GM12878 (cell line): ENCODE measurements at regions not wholly inside any gene's neighbourhood (a gene's known extent, or its start where the extent isn't known, plus 50 kb on each side); places are given as distances from the start of the nearest gene placed in this dataset.
A peak's percentile ranks its signal among the peaks of the same experiment; 100 is the strongest.

ENCODE experiments used
- ATAC-seq: fragments of 200-7000 bp; cut with Tn5 transposase; 3 replicates; pipeline ENCODE4 v1.9.1; 2020; ENCODE audit warnings: mild to moderate bottlenecking, moderate library complexity
- BruUV-seq: library from RNA; stranded (reverse); fragments of 400-500 nt; replicated peaks from 2 replicates; lab custom pipeline; 2021; lab: Mats Ljungman, UMichigan
- CTCF ChIA-PET: fragments of 300-600 bp; sonication (Branson Sonifier 250); formaldehyde crosslinking; extraction: SDS; loops from one replicate; lab custom pipeline; 2021; ENCODE audit warnings: inconsistent platforms; lab: Yijun Ruan, JAX
- POLR2A ChIA-PET: fragments of 350-600 bp; formaldehyde crosslinking; extraction: SDS; loops from one replicate; lab custom pipeline; 2021; ENCODE audit warnings: inconsistent platforms; lab: Charles Lee
- RAD21 ChIA-PET: fragments of 300-600 bp; sonication (Branson Sonifier 250); formaldehyde crosslinking; loops from one replicate; lab custom pipeline; 2023; ENCODE audit warnings: antibody characterized with exemption; ENCODE audit not compliant: unreplicated experiment; lab: Charles Lee
- SMC1A ChIA-PET: fragments of 300-600 bp; sonication (Branson Sonifier 250); formaldehyde crosslinking; loops from one replicate; lab custom pipeline; 2023; ENCODE audit not compliant: unreplicated experiment, uncharacterized antibody; lab: Charles Lee
- DNase-seq: peaks from one replicate; pipeline ENCODE4 v3.0.0-alpha.2; 2011; ENCODE audit warnings: low read depth, low spot score
- FAIRE-seq: peaks from 3 replicates; lab custom pipeline; 2011; peaks lifted over from hg19 to GRCh38; lab: Jason Lieb, UNC
- H2AFZ ChIP-seq: 2 replicates; pipeline ENCODE4 v1.6.0; 2011; ENCODE audit warnings: low read depth, low read length, control low read depth; ENCODE audit not compliant: control insufficient read depth
- H3K27ac ChIP-seq: 2 replicates; pipeline ENCODE4 v1.5.1; 2011; ENCODE audit warnings: control low read depth; ENCODE audit not compliant: control insufficient read depth, insufficient read depth
- H3K27me3 ChIP-seq, 2 experiments: replicated peaks in 1 of 2; 2 replicates each; pipeline versions ENCODE4 v1.6.0 to v1.6.1; 2011; ENCODE audit warnings: low read length in 1 of 2; ENCODE audit not compliant: control insufficient read depth in 2 of 2, insufficient read depth in 2 of 2
- H3K36me3 ChIP-seq, 2 experiments: 2 replicates each; pipeline ENCODE4 v1.5.1; 2011; ENCODE audit warnings: low read length in 1 of 2; ENCODE audit not compliant: control insufficient read depth in 2 of 2, insufficient read depth in 2 of 2
- H3K4me1 ChIP-seq: 2 replicates; pipeline ENCODE4 v1.6.1; 2011; ENCODE audit warnings: mild to moderate bottlenecking, low read length, moderate library complexity, mixed read lengths; ENCODE audit not compliant: control insufficient read depth, insufficient read depth
- H3K4me2 ChIP-seq: 2 replicates; pipeline ENCODE4 v1.6.0; 2011; ENCODE audit warnings: control low read depth; ENCODE audit not compliant: control insufficient read depth, insufficient read depth
- H3K4me3 ChIP-seq: fragments of 200-600 bp; sonication (generic); 2 replicates; pipeline ENCODE4 v1.5.1; 2016
- H3K79me2 ChIP-seq: 2 replicates; pipeline ENCODE4 v1.6.0; 2011; ENCODE audit warnings: low read length; ENCODE audit not compliant: control insufficient read depth, insufficient read depth
- H3K9ac ChIP-seq: 2 replicates; pipeline ENCODE4 v1.8.0; 2011; ENCODE audit warnings: low read length, control low read depth, mixed read lengths; ENCODE audit not compliant: control insufficient read depth, insufficient read depth
- H3K9me3 ChIP-seq: replicated peaks from 3 replicates; pipeline ENCODE4 v1.5.1; 2011; ENCODE audit warnings: mild to moderate bottlenecking, low read length; ENCODE audit not compliant: control insufficient read depth, insufficient read depth
- H4K20me1 ChIP-seq: 2 replicates; pipeline ENCODE4 v1.6.0; 2011; ENCODE audit not compliant: control insufficient read depth, insufficient read depth
- IKZF2 ChIP-seq, 2 experiments: fragments of 450-650 bp; IDR thresholded peaks; 2 replicates each; pipeline ENCODE4 v1.6.1; 2017; ENCODE audit warnings: mild to moderate bottlenecking in 2 of 2, moderate library complexity in 2 of 2
- NFYB ChIP-seq: IDR thresholded peaks from 2 replicates; pipeline ENCODE4 v1.6.1; 2011; ENCODE audit warnings: low read depth, mild to moderate bottlenecking, low read length, improper control_type of control experiment, moderate library complexity; ENCODE audit not compliant: insufficient read depth
- SP1 ChIP-seq: IDR thresholded peaks from one replicate; pipeline ENCODE4 v1.6.1; 2011; ENCODE audit warnings: low read depth, low read length
- TCF7 ChIP-seq: IDR thresholded peaks from 2 replicates; pipeline ENCODE4 v1.6.1; 2014; ENCODE audit warnings: antibody characterized with exemption, borderline replicate concordance
- ZNF384 ChIP-seq: IDR thresholded peaks from 2 replicates; pipeline ENCODE4 v1.6.1; 2012; ENCODE audit warnings: low read depth, mild to moderate bottlenecking, low read length, improper control_type of control experiment, borderline replicate concordance
- WGBS: methylation state at CpG from one replicate; pipeline ENCODE4 v1.1.6; 2016; ENCODE audit warnings: low lambda C conversion rate; ENCODE audit not compliant: insufficient replicate concordance, insufficient coverage; ENCODE audit errors: missing lambda C conversion rate; 5-methylcytosine and 5-hydroxymethylcytosine counted together
- in situ Hi-C: fragments of 300-500 bp; cut with MboI; formaldehyde crosslinking; loops from 9 replicates; pipeline ENCODE4 v1.14.3; 2018; ENCODE audit warnings: mixed read lengths
- intact Hi-C: fragments of 100-400 bp; cut with micrococcal nuclease; formaldehyde crosslinking; loops from one replicate; pipeline ENCODE4 v1.14.2; 2022; ENCODE audit not compliant: unreplicated experiment
- TF ChIP-seq, protein P1 (sequence below): fragments of 450-650 bp; IDR thresholded peaks from 2 replicates; pipeline ENCODE4 v1.6.1; 2016; ENCODE audit warnings: mild to moderate bottlenecking
- TF ChIP-seq, protein P2 (sequence below): IDR thresholded peaks from 2 replicates; pipeline ENCODE4 v1.6.1; 2011; ENCODE audit warnings: mild to moderate bottlenecking, low read depth, low read length, moderate library complexity; ENCODE audit not compliant: insufficient replicate concordance

DNA sequence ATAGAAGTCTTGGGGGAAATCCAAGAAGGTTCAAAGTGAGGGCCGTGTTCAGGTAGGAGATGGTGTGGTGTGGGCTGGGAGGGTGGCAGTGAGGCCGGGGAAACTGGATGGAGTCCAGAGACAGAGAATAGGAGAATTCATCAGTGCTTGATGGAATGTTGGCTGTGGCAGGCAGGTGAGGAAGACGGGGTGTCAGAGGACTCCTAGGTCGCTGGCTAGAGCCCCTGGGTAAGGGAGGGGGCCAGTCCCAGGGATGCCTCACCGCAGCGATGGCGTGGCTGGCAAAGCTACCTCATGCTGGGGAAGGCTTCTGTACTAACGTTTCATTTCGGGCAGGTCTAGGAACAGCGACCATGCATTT, 373.0 kb downstream of the RPS24 start:
- in situ Hi-C loops = no loop called here
- RAD21 ChIA-PET = no interaction called here
- H3K27ac ChIP-seq = no peak overlapping the region
- H3K4me2 ChIP-seq = no peak overlapping the region
- WGBS = 9% methylated on average over 5 of the region's 10 CpGs
- SMC1A ChIA-PET = no interaction called here
- FAIRE-seq = no peak
- no peak overlapping the region for H3K4me3 ChIP-seq
- POLR2A ChIA-PET = no interaction called here
- H2AFZ ChIP-seq = no peak overlapping the region
- H3K27me3 ChIP-seq = peaks cover 0 to 5% of the 10 kb centered on the region in 2 experiments; a peak in 3 of 4 replicates
- no peak overlapping the region for H3K9ac ChIP-seq
- intact Hi-C loops = no loop called here
- BruUV-seq = no TSS peak
- TF ChIP-seq SP1 (no peak), ZNF384 (no peak), TCF7 (no peak)
- H3K4me1 ChIP-seq = no peaks in the 10 kb centered on the region
- H3K9me3 ChIP-seq = no peaks in the 10 kb centered on the region
- DNase-seq = no peak
- ATAC-seq = no peak
- no peaks in the 10 kb centered on the region for H4K20me1 ChIP-seq
- H3K79me2 ChIP-seq = no peaks in the 10 kb centered on the region
- H3K36me3 ChIP-seq = no peaks in the 10 kb centered on the region
- CTCF ChIA-PET = no interaction called here

DNA sequence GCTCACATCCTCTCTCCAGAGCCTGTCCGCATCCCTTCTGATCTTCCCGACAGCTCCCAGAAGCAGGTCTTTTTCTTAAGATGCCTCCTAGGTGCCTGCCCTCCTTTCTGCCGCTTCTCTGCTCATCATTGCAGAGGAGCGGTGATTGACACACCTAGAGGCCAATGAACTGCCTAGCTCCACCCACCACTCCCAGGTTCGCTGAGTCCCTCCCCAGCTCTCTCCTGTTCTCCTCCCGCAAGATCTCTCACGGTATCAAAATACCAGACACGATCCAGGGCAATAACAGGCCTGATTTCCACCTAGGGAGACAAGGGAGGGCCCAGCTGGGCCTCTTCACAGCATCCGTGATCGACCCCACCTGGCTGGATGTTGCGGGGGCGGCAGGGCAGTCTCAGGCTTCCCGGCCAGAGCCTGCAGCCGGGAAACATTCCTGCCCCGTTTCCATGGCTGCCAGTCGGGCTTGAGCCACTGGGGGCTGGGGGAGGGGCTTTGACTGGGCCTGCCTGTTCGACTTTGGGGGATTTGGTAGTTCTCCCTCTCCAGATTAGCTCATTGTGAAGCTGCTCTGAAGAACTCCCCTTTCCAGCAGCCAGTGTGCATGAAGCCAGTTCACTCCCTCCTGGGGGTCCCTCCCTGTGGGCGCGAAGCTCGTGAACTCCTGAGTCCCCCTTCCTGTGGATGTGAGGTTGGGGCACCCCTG, 373.5 kb downstream of the RPS24 start:
- Histone ChIP-seq H3K4me3 (no peak overlapping the region), H3K79me2 (no peaks in the 10 kb centered on the region), H3K27me3 (peaks cover 0 to 2% of the 10 kb centered on the region in 2 experiments; a peak in 3 of 4 replicates), H3K36me3 (no peaks in the 10 kb centered on the region)
- POLR2A ChIA-PET = no interaction called here
- CTCF ChIA-PET = no interaction called here
- ATAC-seq (peak; percentile 47; the same call in 2 of the 3 replicates), DNase-seq (peak; percentile 1)
- in situ Hi-C loops = no loop called here
- TF ChIP-seq, protein P1, sequence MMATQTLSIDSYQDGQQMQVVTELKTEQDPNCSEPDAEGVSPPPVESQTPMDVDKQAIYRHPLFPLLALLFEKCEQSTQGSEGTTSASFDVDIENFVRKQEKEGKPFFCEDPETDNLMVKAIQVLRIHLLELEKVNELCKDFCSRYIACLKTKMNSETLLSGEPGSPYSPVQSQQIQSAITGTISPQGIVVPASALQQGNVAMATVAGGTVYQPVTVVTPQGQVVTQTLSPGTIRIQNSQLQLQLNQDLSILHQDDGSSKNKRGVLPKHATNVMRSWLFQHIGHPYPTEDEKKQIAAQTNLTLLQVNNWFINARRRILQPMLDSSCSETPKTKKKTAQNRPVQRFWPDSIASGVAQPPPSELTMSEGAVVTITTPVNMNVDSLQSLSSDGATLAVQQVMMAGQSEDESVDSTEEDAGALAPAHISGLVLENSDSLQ = peak; percentile 92
- TF ChIP-seq NFYB = peak; percentile 46; the same call in 1 of the 2 replicates
- no peak for TF ChIP-seq IKZF2 (IDR thresholded peaks at IDR 0.05)
- TF ChIP-seq, protein P2, sequence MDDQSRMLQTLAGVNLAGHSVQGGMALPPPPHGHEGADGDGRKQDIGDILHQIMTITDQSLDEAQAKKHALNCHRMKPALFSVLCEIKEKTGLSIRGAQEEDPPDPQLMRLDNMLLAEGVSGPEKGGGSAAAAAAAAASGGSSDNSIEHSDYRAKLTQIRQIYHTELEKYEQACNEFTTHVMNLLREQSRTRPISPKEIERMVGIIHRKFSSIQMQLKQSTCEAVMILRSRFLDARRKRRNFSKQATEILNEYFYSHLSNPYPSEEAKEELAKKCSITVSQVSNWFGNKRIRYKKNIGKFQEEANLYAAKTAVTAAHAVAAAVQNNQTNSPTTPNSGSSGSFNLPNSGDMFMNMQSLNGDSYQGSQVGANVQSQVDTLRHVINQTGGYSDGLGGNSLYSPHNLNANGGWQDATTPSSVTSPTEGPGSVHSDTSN = peak; percentile 90
- TF ChIP-seq, all 136 proteins: peak for 3
- H3K27ac ChIP-seq = no peak overlapping the region
- BruUV-seq = no TSS peak
- SMC1A ChIA-PET = no interaction called here
- no peak for FAIRE-seq
- RAD21 ChIA-PET = no interaction called here
- no peak overlapping the region for H3K9ac ChIP-seq
- no peaks in the 10 kb centered on the region for H3K4me1 ChIP-seq
- H2AFZ ChIP-seq = no peak overlapping the region
- no peaks in the 10 kb centered on the region for H3K9me3 ChIP-seq
- intact Hi-C loops = no loop called here
- no peaks in the 10 kb centered on the region for H4K20me1 ChIP-seq
- WGBS = 2% methylated on average over 20 of the region's 20 CpGs
- H3K4me2 ChIP-seq = no peak overlapping the region
